T-helper 2 cell treated with Interferon-gamma antibody and Interleukin-4, amounts not matched to agents 5 μg/mL and 100 μg/mL, for 36 hours (primary cell): ENCODE measurements at regions not wholly inside any gene's neighbourhood (a gene's known extent, or its start where the extent isn't known, plus 50 kb on each side); places are given as distances from the start of the nearest gene placed in this dataset.

Experiments
- DNase-seq: peaks from one replicate; pipeline ENCODE4 v3.0.0; 2021; ENCODE audit warnings: low spot score
- H3K27ac Mint-ChIP-seq: one replicate; pipeline ENCODE4 v1.8.0; 2021; ENCODE audit warnings: mild to moderate bottlenecking, mixed read lengths
- H3K27me3 Mint-ChIP-seq: one replicate; pipeline ENCODE4 v1.8.0; 2021; ENCODE audit warnings: low read depth, mixed read lengths
- H3K36me3 Mint-ChIP-seq: one replicate; pipeline ENCODE4 v1.8.0; 2021; ENCODE audit warnings: low read depth, mixed read lengths
- H3K4me1 Mint-ChIP-seq: one replicate; pipeline ENCODE4 v1.8.0; 2021; ENCODE audit warnings: low read depth, mixed read lengths
- H3K4me3 Mint-ChIP-seq: one replicate; pipeline ENCODE4 v1.8.0; 2022; ENCODE audit warnings: mild to moderate bottlenecking, moderate library complexity, mixed read lengths
- H3K9me3 Mint-ChIP-seq: one replicate; pipeline ENCODE4 v1.8.0; 2021; ENCODE audit warnings: mixed read lengths

DNA sequence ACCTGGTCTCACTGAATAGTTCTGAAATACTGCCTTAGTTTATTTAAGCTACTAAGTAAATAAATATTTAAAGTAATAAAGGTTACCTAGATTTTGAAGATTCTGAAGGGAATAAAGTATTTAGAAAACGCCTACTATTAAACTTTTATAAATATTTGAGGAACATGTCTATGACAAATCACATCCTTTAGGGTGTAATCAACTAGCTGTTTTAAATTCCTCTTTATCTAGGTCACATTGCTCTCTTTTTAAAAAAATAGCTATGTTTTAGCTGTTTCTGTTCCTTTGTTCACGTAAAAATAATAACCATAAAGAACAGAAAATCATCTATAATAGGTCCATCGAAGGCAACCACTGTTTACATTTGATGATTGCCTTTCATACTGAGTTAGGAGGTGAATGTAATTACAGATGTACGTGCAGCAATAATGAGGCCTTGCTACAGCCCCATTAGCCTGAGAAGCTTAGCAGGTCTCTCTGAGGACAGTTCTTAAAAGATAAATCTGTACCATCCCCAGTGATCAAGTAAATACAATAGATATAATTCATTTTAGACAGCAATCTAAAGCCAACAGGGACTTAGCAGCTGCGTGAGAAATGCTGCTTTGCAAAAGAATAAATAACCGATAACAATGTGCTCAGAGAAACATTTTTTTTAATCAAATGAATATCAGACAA lies 449.5 kb downstream of the LIG4 start:
- H3K4me3 Mint-ChIP-seq, result no peak overlapping the region
- H3K36me3 Mint-ChIP-seq, result no peaks in the 10 kb centered on the region
- no peaks in the 10 kb centered on the region for H3K27me3 Mint-ChIP-seq
- H3K27ac Mint-ChIP-seq, result no peak overlapping the region
- H3K9me3 Mint-ChIP-seq, result peaks cover under 1% of the 10 kb centered on the region
- no peak for DNase-seq
- H3K4me1 Mint-ChIP-seq, result no peaks in the 10 kb centered on the region

DNA sequence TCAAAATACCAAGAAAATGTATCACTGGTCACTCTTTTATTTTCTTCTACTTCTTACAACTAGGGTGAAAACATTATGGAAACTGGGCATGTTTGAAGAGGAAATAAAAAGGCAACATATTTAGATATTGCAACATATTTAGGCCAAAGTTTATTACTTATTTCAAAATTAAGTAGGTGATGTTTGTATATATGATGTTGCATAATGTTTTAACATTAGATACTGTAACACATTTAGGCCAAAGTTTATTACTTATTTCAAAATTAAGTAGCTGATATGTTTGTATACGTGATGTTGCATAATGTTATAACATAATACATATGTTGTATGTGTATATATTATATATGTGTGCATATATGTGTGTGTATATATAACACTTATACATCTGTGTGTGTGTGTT lies 451.3 kb downstream of the LIG4 start:
- no peak for DNase-seq
- Mint-ChIP-seq H3K4me3 (no peak overlapping the region), H3K27ac (no peak overlapping the region), H3K9me3 (peaks cover 13% of the 10 kb centered on the region), H3K4me1 (no peaks in the 10 kb centered on the region), H3K27me3 (no peaks in the 10 kb centered on the region), H3K36me3 (no peaks in the 10 kb centered on the region)

DNA sequence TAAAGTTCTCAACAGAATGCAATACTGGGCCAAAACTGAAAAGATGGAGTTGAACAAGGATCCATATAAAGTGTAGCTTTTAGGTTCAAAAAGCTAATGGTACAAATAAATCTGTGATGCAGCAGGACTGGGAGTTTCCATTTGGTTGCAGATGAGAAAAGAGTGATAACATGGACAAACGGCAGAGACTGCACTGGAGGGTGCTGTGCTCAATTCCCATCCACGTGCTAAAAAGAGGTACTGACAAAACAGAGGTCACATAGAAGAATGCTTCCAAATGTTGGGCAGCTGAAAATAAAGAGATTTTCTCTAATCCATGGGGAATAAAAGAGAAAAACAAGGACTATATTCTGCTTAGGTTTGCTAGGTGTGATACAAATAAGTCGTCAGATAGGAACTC lies 461.6 kb downstream of the LIG4 start:
- no peaks in the 10 kb centered on the region for H3K36me3 Mint-ChIP-seq

DNA sequence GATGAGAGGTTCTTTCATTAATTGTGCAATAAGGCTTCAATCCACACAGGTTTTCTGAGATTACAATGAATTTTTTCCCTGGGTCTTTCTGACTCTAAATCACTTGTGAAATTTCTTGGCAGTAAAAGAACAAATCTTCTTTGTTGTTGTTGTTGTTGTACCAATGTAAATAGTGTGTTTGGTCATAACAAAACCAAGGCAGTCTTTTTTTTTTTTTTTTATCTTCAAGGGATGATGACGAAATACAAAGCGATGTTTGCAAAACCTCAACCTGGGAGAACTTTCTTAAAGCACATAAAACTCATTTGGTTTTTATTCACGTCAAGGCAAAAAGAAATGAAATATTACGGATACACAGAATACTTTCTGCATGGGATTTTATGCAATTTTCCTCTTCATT lies 462.0 kb downstream of the LIG4 start:
- Mint-ChIP-seq H3K4me1 (no peaks in the 10 kb centered on the region), H3K27ac (no peak overlapping the region), H3K36me3 (no peaks in the 10 kb centered on the region), H3K4me3 (no peak overlapping the region), H3K9me3 (peaks cover 6% of the 10 kb centered on the region), H3K27me3 (no peaks in the 10 kb centered on the region)
- no peak for DNase-seq

More for the DNA sequence above, 461.6 kb downstream of the LIG4 start:
- Mint-ChIP-seq H3K9me3 (peaks cover 6% of the 10 kb centered on the region), H3K27ac (no peak overlapping the region), H3K27me3 (no peaks in the 10 kb centered on the region), H3K4me3 (no peak overlapping the region), H3K4me1 (no peaks in the 10 kb centered on the region)
- no peak for DNase-seq

DNA sequence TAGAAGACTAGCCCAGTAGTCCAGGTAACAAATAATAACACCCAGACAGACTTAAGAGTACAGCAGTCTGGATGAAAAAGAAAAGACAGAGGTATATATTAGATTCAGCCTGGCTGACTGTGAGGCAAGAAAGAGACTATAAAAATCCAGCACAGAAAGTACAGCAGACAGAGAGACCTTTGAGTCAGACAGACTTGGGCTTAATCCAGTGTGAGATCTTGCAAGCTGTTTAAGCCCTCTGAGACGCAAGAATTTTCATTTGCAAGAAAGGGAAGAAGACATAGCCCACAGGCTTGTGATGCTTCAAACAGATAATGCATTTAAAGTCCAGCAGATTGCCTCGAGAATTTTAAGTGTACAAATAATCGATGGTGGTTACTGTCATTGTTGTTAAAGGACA lies 471.4 kb downstream of the LIG4 start:
- no peak overlapping the region for H3K4me3 Mint-ChIP-seq
- H3K27ac Mint-ChIP-seq, result no peak overlapping the region
- DNase-seq, result no peak
- no peaks in the 10 kb centered on the region for H3K36me3 Mint-ChIP-seq
- H3K9me3 Mint-ChIP-seq, result peaks cover 11% of the 10 kb centered on the region
- no peaks in the 10 kb centered on the region for H3K27me3 Mint-ChIP-seq
- no peaks in the 10 kb centered on the region for H3K4me1 Mint-ChIP-seq

DNA sequence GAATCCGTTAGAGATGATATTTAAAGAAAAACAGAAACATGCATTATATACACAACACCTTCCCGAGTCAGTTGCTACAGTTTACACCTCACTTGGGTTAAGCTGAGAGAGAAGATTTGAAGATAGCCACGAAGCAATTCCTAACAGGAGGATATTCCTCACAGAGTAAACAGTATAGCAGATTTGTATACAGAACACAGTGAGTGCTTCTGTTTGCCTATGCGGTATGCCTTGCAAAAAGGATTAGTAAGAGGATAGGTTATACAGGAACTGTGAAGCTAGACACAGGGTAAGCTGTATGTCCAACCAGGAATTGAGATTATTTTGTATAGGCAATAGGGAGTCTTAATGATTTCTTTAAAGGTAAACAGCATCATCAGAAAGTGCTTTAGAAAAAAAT lies 471.8 kb downstream of the LIG4 start:
- Mint-ChIP-seq H3K4me3 (no peak overlapping the region), H3K27me3 (no peaks in the 10 kb centered on the region), H3K36me3 (no peaks in the 10 kb centered on the region), H3K27ac (no peak overlapping the region), H3K4me1 (no peaks in the 10 kb centered on the region), H3K9me3 (peaks cover 11% of the 10 kb centered on the region)
- DNase-seq, result no peak

DNA sequence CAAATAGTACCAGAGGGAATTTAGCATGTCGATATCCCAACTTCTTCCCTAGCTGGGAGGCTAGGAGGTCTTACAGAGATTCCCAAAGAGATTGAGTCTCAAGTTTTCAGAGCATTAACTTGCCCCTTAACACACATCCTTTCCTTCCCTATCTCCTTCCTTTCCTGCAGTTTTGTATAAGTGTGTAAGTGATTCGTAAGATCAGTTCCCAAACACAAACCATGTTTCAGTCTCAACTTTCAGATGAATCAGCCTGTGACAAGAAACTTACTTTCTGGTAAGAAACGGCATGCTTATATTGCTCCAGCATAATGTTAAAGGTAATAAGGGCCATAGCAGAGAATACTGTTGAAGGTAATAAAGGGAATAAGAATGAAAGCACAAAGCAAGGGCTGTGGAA lies 472.2 kb downstream of the LIG4 start:
- no peaks in the 10 kb centered on the region for H3K4me1 Mint-ChIP-seq

DNA sequence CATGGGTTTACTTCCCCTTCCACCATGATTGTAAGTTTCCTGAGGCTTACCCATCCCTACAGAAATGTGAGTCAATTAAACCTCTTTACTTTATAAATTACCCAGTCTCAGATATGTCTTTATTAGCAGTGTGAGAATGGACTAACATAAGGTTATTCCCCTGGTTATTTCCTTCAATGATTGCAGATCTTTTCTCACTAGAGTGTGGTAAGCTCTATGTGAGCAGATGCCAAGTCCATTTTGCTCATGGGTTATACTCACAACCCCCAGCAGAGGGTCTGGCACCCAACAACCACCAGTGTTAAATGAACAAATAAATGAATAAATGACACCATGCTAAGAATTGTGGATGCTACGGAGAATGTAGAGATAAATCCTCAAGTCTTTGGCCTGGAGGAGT lies 472.8 kb downstream of the LIG4 start:
- peaks cover 11% of the 10 kb centered on the region for H3K9me3 Mint-ChIP-seq
- no peaks in the 10 kb centered on the region for H3K4me1 Mint-ChIP-seq
- no peaks in the 10 kb centered on the region for H3K27me3 Mint-ChIP-seq
- no peaks in the 10 kb centered on the region for H3K36me3 Mint-ChIP-seq
- H3K4me3 Mint-ChIP-seq, result no peak overlapping the region
- no peak for DNase-seq
- H3K27ac Mint-ChIP-seq, result no peak overlapping the region

More for the DNA sequence above, 472.2 kb downstream of the LIG4 start:
- no peak for DNase-seq
- no peaks in the 10 kb centered on the region for H3K27me3 Mint-ChIP-seq
- no peak overlapping the region for H3K4me3 Mint-ChIP-seq
- peaks cover 11% of the 10 kb centered on the region for H3K9me3 Mint-ChIP-seq
- H3K27ac Mint-ChIP-seq, result no peak overlapping the region
- H3K36me3 Mint-ChIP-seq, result no peaks in the 10 kb centered on the region

DNA sequence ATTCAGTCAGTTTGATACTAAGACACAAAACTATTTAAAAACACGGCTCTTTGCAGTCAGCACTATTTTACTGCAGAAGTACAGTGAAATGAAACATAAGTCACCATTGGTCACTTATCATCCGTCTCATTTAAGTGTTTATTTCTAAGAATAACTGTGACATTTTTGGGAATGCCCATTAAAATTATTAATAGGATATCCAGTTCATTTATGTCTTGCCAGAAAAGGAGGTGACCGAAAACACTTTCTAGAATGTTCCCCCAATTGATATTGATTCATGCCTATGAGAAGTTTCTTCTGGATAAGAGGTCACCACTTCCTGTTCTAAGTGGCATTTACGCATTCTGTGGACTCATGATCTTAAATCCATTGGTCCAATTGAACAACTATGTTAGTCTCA lies 477.3 kb downstream of the LIG4 start:
- Mint-ChIP-seq H3K4me1 (no peaks in the 10 kb centered on the region), H3K27ac (no peak overlapping the region), H3K4me3 (no peak overlapping the region), H3K9me3 (peaks cover 6% of the 10 kb centered on the region), H3K27me3 (no peaks in the 10 kb centered on the region), H3K36me3 (no peaks in the 10 kb centered on the region)
- no peak for DNase-seq

DNA sequence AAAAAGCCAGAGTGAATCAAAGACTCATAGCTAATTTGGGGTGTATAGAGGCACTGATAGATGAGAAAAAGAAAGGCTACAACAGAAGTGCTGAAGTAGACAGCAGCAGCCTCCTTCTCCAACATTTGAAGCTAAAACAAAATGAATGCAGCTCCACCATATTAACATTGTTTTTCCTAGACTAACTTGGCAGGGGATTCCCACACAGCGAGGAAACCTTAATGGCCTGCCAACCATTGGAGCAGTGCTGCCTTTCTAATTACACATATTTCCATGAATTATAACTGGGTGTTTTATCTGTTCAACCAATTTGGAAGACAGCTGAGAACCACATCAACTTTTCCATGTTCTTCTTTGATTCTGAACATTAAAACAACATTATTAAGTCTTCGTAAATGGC lies 478.6 kb downstream of the LIG4 start:
- H3K4me3 Mint-ChIP-seq, result no peak overlapping the region
- H3K36me3 Mint-ChIP-seq, result no peaks in the 10 kb centered on the region
- DNase-seq, result no peak
- no peaks in the 10 kb centered on the region for H3K4me1 Mint-ChIP-seq
- H3K27ac Mint-ChIP-seq, result no peak overlapping the region
- peaks cover 6% of the 10 kb centered on the region for H3K9me3 Mint-ChIP-seq
- no peaks in the 10 kb centered on the region for H3K27me3 Mint-ChIP-seq

DNA sequence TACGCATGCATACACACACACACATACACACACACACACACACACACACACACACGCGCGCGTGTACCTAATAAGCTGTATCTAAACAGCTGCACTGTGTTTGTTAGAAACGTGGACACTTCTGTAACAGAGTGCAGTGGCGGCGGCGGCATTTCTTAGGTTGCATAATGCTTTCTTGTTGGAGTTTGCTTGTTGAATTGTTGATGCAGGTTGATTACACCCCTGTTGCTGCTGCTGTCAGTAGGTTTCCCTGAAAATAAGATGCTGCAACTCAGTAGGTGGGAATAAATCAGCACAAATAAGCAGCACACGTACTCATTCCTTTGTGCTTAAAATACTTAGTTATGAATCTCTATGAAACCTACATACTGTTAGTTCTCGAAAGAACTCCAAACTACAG lies 479.2 kb downstream of the LIG4 start:
- Mint-ChIP-seq H3K27ac (no peak overlapping the region), H3K36me3 (no peaks in the 10 kb centered on the region), H3K4me1 (no peaks in the 10 kb centered on the region), H3K9me3 (peaks cover 2% of the 10 kb centered on the region), H3K27me3 (no peaks in the 10 kb centered on the region), H3K4me3 (no peak overlapping the region)
- no peak for DNase-seq

DNA sequence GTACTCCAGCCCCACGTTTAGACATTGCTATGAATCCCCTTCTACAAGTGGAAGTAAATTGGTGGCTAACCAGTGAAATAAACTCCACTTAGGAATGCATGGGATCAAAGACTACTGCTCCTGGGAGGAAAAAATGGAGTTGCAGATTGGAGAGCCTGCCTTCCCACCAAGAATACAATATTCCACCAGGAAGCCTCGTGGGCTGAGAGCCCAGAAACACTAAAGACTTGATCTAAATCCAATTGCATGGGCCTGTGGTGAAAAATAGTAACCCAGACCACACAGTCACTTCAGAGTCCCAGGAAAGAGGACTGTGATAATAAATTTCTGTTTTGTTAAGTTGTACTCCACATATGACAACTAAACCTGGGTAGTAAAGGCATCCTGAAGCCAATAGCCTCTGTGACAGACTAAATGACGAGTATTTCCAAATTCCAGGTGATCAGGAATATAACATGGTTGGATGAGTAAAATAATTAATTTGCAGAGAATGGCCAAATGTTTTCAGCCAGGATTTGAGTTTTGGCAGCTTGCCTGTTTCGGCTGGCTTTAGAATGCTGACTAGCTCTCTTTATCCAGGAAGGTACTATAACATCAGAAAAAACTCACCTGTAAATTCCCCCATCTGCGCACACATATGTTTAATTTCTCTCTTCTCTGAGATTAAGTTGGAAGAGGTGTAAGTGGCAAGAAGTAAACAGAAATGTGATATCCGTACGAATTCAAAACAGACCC lies 480.3 kb downstream of the LIG4 start:
- Mint-ChIP-seq H3K9me3 (no peaks in the 10 kb centered on the region), H3K36me3 (no peaks in the 10 kb centered on the region), H3K27me3 (no peaks in the 10 kb centered on the region), H3K4me1 (no peaks in the 10 kb centered on the region), H3K27ac (no peak overlapping the region), H3K4me3 (no peak overlapping the region)
- no peak for DNase-seq

DNA sequence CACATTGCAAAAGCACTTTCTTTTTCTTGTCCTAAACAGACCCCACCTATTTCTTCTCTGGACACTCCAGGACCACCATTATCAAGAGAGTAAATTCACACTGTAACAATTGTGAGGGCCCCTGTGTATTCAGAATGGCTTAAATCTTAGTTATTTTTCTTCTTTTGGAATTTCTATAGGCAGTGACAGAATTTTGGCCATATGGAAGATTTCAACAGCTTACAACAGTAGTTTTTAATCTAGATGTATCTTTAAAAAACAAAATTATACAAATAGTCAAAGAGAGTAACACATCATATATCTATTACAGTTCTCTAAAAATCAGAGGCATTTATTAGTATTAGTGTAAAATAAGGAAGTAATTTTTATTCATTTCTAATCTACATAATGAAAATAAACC lies 482.1 kb downstream of the LIG4 start:
- DNase-seq, result no peak
- Mint-ChIP-seq H3K4me3 (no peak overlapping the region), H3K36me3 (no peaks in the 10 kb centered on the region), H3K9me3 (no peaks in the 10 kb centered on the region), H3K4me1 (no peaks in the 10 kb centered on the region), H3K27ac (no peak overlapping the region), H3K27me3 (no peaks in the 10 kb centered on the region)

DNA sequence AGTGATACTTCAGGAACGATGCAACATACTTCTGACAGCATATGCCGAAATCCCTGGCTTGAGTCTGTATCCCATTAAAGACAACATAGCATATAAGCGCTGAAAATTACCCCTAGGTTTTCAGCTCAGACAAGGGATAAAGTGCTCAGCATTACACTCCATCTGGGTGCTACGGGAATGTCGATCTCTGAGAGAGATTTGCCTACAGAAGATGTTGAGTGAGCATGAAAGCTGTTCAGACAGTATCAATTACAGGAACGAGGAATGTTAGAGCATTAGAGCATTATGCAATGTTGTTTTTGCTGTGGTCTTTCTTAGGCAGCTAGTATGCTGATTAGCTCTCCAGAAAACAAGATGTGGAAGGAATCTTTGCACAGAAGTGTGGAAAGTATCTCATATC lies 484.5 kb downstream of the LIG4 start:
- Mint-ChIP-seq H3K9me3 (peaks cover 5% of the 10 kb centered on the region), H3K27me3 (no peaks in the 10 kb centered on the region), H3K27ac (no peak overlapping the region), H3K36me3 (no peaks in the 10 kb centered on the region), H3K4me3 (no peak overlapping the region), H3K4me1 (no peaks in the 10 kb centered on the region)
- DNase-seq, result no peak
